LNCAP (cell line): ENCODE measurements at regions not wholly inside any gene's neighbourhood (a gene's known extent, or its start where the extent isn't known, plus 50 kb on each side); places are given as distances from the start of the nearest gene placed in this dataset.

Experiments used
- TF ChIP-seq, protein P1 (sequence below): fragments of 450-650 bp; IDR thresholded peaks from 2 replicates; pipeline ENCODE4 v1.5.1; 2017; ENCODE audit warnings: mild to moderate bottlenecking

DNA sequence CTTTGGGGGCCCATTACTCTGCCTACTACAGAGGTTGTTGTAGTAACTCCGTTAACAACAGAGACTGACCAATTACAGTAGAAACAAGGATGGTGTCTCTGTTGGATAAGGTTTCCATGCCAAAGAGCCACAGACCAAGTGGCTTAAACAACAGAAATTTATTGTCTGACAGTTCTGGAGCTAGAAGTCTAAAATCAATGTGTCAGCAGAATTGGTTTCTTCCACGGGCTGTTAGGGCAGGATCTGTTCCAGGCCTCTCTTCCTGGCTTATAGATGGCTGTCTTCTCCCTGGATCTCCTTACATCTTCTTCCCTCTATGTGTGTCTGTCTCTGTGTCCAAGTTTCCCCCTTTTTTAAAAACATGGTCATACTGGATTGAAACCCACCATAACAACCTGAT lies 135.3 kb downstream of the AKAIN1 start:
- TF ChIP-seq, protein P1, sequence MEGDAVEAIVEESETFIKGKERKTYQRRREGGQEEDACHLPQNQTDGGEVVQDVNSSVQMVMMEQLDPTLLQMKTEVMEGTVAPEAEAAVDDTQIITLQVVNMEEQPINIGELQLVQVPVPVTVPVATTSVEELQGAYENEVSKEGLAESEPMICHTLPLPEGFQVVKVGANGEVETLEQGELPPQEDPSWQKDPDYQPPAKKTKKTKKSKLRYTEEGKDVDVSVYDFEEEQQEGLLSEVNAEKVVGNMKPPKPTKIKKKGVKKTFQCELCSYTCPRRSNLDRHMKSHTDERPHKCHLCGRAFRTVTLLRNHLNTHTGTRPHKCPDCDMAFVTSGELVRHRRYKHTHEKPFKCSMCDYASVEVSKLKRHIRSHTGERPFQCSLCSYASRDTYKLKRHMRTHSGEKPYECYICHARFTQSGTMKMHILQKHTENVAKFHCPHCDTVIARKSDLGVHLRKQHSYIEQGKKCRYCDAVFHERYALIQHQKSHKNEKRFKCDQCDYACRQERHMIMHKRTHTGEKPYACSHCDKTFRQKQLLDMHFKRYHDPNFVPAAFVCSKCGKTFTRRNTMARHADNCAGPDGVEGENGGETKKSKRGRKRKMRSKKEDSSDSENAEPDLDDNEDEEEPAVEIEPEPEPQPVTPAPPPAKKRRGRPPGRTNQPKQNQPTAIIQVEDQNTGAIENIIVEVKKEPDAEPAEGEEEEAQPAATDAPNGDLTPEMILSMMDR, result no peak

- TF ChIP-seq, protein P1, result no peak
Measured at GRCh38 chr18:5060543-5060942, 136.5 kb downstream of the AKAIN1 start.

DNA sequence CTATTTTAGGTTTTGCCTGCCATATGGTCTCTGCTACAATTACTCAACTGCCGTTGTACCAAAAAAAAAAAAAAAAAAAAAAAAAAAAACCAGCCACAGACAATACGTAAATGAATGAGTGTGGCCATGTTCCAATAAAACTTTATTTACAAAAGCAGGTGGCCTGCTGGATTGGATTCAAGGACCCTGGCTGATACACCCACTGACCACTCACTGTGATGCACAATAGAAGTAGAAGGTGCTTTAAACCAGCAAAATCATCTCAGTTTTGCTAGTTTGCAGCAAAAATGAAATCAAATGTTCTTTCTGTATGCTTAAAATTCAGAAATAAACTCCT lies 137.4 kb downstream of the AKAIN1 start:
- TF ChIP-seq, protein P1, result no peak

GRCh38 chr18:5058768-5059695 lies 138.0 kb downstream of the AKAIN1 start:
- TF ChIP-seq, protein P1, result no peak

DNA sequence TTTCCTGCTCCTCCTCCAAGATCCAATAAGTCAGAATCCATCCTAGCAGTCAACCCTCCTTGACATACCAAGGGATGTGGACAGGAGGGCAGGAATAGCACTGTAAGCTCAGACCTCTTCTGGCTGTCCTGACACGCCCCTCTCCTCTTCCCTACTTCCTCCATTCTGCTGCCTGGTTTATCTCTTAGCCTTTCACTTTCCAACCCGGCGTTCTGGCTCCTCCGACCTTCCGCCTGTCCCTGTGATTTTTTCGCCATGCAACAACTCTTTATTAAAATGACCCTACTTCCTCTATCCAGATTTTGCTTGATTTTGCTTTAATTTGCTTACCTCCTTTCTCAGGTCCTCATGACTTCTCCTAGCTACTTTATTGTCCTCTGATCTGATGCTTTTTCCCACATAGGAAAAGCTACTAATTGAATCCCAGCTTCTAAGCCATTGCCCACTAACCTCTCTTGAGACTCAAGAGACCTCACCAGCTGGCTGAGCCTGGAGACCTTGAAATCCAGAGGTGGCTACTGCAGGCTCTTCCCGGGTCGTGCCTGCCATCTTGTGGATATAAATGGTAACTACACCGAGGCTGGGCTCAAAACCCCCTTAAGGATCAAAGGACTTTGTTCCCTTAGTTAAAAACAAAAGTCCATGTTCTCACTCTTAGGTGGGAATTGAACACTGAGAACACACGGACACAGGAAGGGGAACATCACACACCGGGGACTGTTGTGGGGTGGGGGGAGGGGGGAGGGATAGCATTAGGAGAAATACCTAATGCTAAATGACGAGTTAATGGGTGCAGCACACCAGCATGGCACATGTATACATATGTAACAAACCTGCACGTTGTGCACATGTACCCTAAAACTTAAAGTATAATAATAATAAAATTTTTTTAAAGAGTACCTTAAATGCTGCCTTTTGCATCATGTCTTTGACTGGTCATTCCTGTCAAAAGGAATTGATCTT lies 139.4 kb downstream of the AKAIN1 start:
- TF ChIP-seq, protein P1, result peak; percentile 83

DNA sequence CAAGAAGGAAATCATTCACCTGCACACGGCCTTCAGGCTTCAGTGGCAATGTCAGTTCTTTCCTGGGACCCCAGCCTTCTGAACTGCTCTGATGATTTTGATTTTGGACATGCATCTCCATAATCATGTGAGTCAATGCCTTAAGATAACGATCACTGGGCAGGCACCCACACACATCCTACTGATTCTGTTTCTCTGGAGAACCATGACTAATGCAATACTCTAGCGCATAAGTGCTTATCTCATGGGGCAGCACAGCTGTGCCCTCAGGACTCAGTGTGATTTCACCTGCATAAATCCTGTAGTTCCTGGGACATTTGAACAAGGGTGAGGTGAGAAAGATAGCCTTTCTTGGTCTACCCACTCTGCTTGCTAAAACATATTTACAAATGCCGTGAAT lies 144.6 kb downstream of the AKAIN1 start:
- TF ChIP-seq, protein P1, result no peak

DNA sequence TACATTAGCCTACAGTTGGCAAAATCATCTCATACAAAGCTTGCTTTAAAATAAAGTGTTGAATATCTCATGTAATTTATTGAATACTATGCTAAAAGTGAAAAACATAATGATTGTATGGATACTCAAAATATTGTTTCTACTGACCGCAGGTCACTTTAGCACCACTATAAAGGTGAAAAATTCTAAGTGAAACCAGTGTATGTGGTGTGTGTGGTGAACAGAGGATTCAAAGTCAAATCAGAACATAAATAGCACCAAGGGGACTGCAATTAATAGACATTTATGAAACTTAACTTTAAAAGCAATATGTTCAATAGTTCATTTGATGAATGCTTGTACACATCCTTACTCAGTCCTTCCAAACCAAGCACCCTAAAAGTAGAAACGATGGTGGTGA lies 145.8 kb downstream of the AKAIN1 start:
- TF ChIP-seq, protein P1, result no peak
